ENCODE measurements at regions not wholly inside any gene's neighbourhood (a gene's known extent, or its start where the extent isn't known, plus 50 kb on each side); places are given as distances from the start of the nearest gene placed in this dataset.

GRCh38 chr9:99750526-99750925, 71.2 kb upstream of the NR4A3 start:
- Histone ChIP-seq H3K27ac (no peak overlapping the region), H3K36me3 (no peaks in the 10 kb centered on the region), H3K9me3 (no peaks in the 10 kb centered on the region), H3K4me3 (no peak overlapping the region), H3K4me1 (no peaks in the 10 kb centered on the region), H3K27me3 (no peaks in the 10 kb centered on the region)
- no peak for DNase-seq
- WGBS, 5 donors = 88 to 94% (median 93%) methylated on average over 6 of the region's 6 CpGs
- intact Hi-C loops (cut with DNase I; ENCODE audit: low total_unique reads) = no loop called here
- no peak for TF ChIP-seq EP300 (IDR thresholded peaks at IDR 0.05)
- TF ChIP-seq POLR2A (IDR thresholded peaks at IDR 0.05) = no peak
- no peak for TF ChIP-seq POLR2AphosphoS5 (IDR thresholded peaks at IDR 0.05)
- TF ChIP-seq CTCF (IDR thresholded peaks at IDR 0.05) = no peak

DNA sequence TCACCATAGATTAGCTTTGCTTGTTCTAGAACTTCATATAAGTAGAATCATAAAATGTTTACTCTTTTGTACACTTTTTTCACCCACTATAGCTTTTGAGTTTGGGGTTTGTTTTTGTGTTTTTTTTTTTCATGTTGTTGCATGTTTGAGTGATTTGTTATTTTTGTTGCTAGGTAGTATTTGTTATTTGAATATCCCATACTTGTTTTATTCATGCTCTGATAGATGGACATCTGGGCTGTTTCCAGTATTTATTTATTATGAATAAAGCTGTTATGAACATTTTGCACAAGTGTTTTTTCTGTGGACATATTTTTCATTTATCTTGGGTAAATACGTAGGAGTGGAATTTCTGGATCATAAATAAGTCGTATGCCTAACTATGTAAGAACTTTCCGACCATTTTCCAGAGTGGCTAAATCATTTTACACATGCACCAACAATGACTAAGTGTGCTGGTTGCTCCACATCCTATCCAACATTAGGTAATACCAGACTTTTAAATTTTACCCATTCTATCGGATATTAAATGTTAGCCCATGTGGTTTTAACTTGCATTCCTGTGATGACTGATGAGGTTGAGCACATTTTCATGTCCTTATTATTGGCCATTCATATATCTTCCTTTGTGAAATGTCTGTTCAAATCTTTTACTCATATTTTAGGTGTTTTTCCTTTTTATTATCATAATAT, 69.1 kb upstream of the NR4A3 start:
- intact Hi-C loops (cut with DNase I; ENCODE audit: low total_unique reads) = no loop called here
- H3K27me3 ChIP-seq = no peaks in the 10 kb centered on the region
- H3K27ac ChIP-seq = no peak overlapping the region
- no peaks in the 10 kb centered on the region for H3K4me1 ChIP-seq
- no peaks in the 10 kb centered on the region for H3K9me3 ChIP-seq
- no peak for DNase-seq
- TF ChIP-seq EP300 (IDR thresholded peaks at IDR 0.05) (no peak), POLR2A (IDR thresholded peaks at IDR 0.05) (no peak), CTCF (IDR thresholded peaks at IDR 0.05) (no peak), POLR2AphosphoS5 (IDR thresholded peaks at IDR 0.05) (no peak)
- H3K4me3 ChIP-seq = no peak overlapping the region
- H3K36me3 ChIP-seq = no peaks in the 10 kb centered on the region
- 61 to 75% (median 70%) methylated on average over 4 of the region's 4 CpGs for WGBS, 5 donors

GRCh38 chr9:99753436-99753835, 68.2 kb upstream of the NR4A3 start:
- intact Hi-C loops (cut with DNase I; ENCODE audit: low total_unique reads) = no loop called here
- H3K9me3 ChIP-seq = no peaks in the 10 kb centered on the region
- DNase-seq = no peak
- no peak overlapping the region for H3K4me3 ChIP-seq
- 77 to 85% (median 82%) methylated on average over 1 of the region's 1 CpG for WGBS, 5 donors
- H3K36me3 ChIP-seq = no peaks in the 10 kb centered on the region
- H3K27ac ChIP-seq = no peak overlapping the region
- no peaks in the 10 kb centered on the region for H3K4me1 ChIP-seq
- no peaks in the 10 kb centered on the region for H3K27me3 ChIP-seq
- TF ChIP-seq CTCF (IDR thresholded peaks at IDR 0.05) = no peak

DNA sequence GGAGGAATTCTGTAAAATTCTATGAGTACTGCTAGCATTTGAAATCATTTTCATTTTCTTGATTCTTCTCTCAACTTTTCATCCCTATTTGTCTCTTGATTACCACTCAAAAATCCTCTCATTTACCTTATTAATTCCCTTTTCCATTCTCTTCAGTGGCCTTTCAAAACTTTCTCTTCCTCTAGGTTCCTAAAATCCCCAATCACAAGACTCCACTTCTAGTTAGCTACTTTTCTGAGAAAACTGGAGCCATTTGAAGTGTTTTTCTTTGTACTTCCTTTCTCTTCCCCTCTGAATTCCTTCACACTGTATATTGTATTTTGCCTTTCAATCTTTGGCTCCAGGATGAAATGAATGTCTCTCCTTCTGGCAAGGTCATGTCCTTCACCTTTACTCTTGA, 61.3 kb upstream of the NR4A3 start:
- H3K27ac ChIP-seq = no peak overlapping the region
- DNase-seq = no peak
- H3K36me3 ChIP-seq = no peaks in the 10 kb centered on the region
- no peaks in the 10 kb centered on the region for H3K27me3 ChIP-seq
- no peaks in the 10 kb centered on the region for H3K4me1 ChIP-seq
- H3K9me3 ChIP-seq = no peaks in the 10 kb centered on the region
- intact Hi-C loops (cut with DNase I; ENCODE audit: low total_unique reads) = no loop called here
- no peak for TF ChIP-seq EP300 (IDR thresholded peaks at IDR 0.05)
- no peak for TF ChIP-seq POLR2A (IDR thresholded peaks at IDR 0.05)
- TF ChIP-seq POLR2AphosphoS5 (IDR thresholded peaks at IDR 0.05) = no peak
- TF ChIP-seq CTCF (IDR thresholded peaks at IDR 0.05) = no peak
- H3K4me3 ChIP-seq = no peak overlapping the region
